ENCODE measurements at regions not wholly inside any gene's neighbourhood (a gene's known extent, or its start where the extent isn't known, plus 50 kb on each side); places are given as distances from the start of the nearest gene placed in this dataset.

- no peaks in the 10 kb centered on the region for H3K9me2 ChIP-seq (ENCODE audit: insufficient read depth, low read length)
- H3K9ac ChIP-seq (ENCODE audit: low read length) = no peak overlapping the region
- no peaks in the 10 kb centered on the region for H3K27me3 ChIP-seq (ENCODE audit: insufficient read depth, low read depth, low read length)
- H3K4me2 ChIP-seq (ENCODE audit: low read length) = no peak overlapping the region
- H3K4me3 ChIP-seq (ENCODE audit: low read length) = no peak overlapping the region
- H3K9me3 ChIP-seq (ENCODE audit: low read length) = no peaks in the 10 kb centered on the region
- no peak overlapping the region for H2AFZ ChIP-seq (ENCODE audit: low read depth, low read length)
- no peaks in the 10 kb centered on the region for H4K20me1 ChIP-seq (ENCODE audit: insufficient read depth)
- no peaks in the 10 kb centered on the region for H3K36me3 ChIP-seq (ENCODE audit: insufficient read depth, low read length)
- H3K27ac ChIP-seq (ENCODE audit: low read length) = no peak overlapping the region
- TF ChIP-seq MXI1 (conservative IDR thresholded peaks at IDR 0.05; ENCODE audit: poor library complexity, severe bottlenecking) (no peak), TAF1 (IDR thresholded peaks at IDR 0.05; ENCODE audit: low read depth) (no peak), CTCF (IDR thresholded peaks at IDR 0.05; ENCODE audit: poor library complexity, severe bottlenecking) (no peak), SMC3 (conservative IDR thresholded peaks at IDR 0.05; ENCODE audit: poor library complexity) (no peak), POLR2AphosphoS5 (IDR thresholded peaks at IDR 0.05) (no peak), RAD21 (conservative IDR thresholded peaks at IDR 0.05) (no peak), EP300 (conservative IDR thresholded peaks at IDR 0.05; ENCODE audit: poor library complexity, severe bottlenecking) (no peak), EZH2 (IDR thresholded peaks at IDR 0.05; ENCODE audit: borderline replicate concordance, insufficient read depth, low read length, poor library complexity, severe bottlenecking) (no peak), REST (IDR thresholded peaks at IDR 0.05; ENCODE audit: borderline replicate concordance) (no peak)
- H3F3A ChIP-seq (ENCODE audit: insufficient read depth, low read length, poor library complexity, severe bottlenecking) = no peaks in the 10 kb centered on the region
- no peaks in the 10 kb centered on the region for H3K79me2 ChIP-seq (replicated peaks; ENCODE audit: insufficient read depth, low read length)
These were observed 167.0 kb upstream of the DPH6 start for GRCh38 chr15:35712956-35713355.

GRCh38 chr15:35713733-35714132 is 167.8 kb upstream of the DPH6 start:
- no peak overlapping the region for H3K4me3 ChIP-seq (ENCODE audit: low read length)
- no peaks in the 10 kb centered on the region for H3K79me2 ChIP-seq (replicated peaks; ENCODE audit: insufficient read depth, low read length)
- no peak overlapping the region for H3K4me2 ChIP-seq (ENCODE audit: low read length)
- TF ChIP-seq EZH2 (IDR thresholded peaks at IDR 0.05; ENCODE audit: borderline replicate concordance, insufficient read depth, low read length, poor library complexity, severe bottlenecking) = no peak
- no peak for TF ChIP-seq RAD21 (conservative IDR thresholded peaks at IDR 0.05)
- no peak for TF ChIP-seq REST (IDR thresholded peaks at IDR 0.05; ENCODE audit: borderline replicate concordance)
- no peak for TF ChIP-seq CTCF (IDR thresholded peaks at IDR 0.05; ENCODE audit: poor library complexity, severe bottlenecking)
- no peak overlapping the region for H3K27ac ChIP-seq (ENCODE audit: low read length)
- no peak overlapping the region for H3K9ac ChIP-seq (ENCODE audit: low read length)
- no peaks in the 10 kb centered on the region for H3K36me3 ChIP-seq (ENCODE audit: insufficient read depth, low read length)
- H3K27me3 ChIP-seq (ENCODE audit: insufficient read depth, low read depth, low read length) = no peaks in the 10 kb centered on the region
- no peaks in the 10 kb centered on the region for H3F3A ChIP-seq (ENCODE audit: insufficient read depth, low read length, poor library complexity, severe bottlenecking)
- H2AFZ ChIP-seq (ENCODE audit: low read depth, low read length) = no peak overlapping the region
- H3K9me2 ChIP-seq (ENCODE audit: insufficient read depth, low read length) = no peaks in the 10 kb centered on the region
- no peaks in the 10 kb centered on the region for H4K20me1 ChIP-seq (ENCODE audit: insufficient read depth)
- no peaks in the 10 kb centered on the region for H3K9me3 ChIP-seq (ENCODE audit: low read length)

All from neural cell (in vitro differentiated cells).